H1 (cell line): ENCODE measurements at regions not wholly inside any gene's neighbourhood (a gene's known extent, or its start where the extent isn't known, plus 50 kb on each side); places are given as distances from the start of the nearest gene placed in this dataset.

Source experiments
- BACH1 ChIP-seq: IDR thresholded peaks from 2 replicates; pipeline ENCODE4 v1.6.1; 2012; ENCODE audit warnings: low read length, improper control_type of control experiment
- CBX8 ChIP-seq: fragments of 300-800, 300-1000 bp; sonication (generic); IDR thresholded peaks from 2 replicates; pipeline ENCODE4 v1.7.1; 2016; ENCODE audit warnings: low read depth, low read length, borderline replicate concordance
- CTBP2 ChIP-seq: IDR thresholded peaks from 2 replicates; pipeline ENCODE4 v1.7.0; 2011; ENCODE audit warnings: borderline replicate concordance, mild to moderate bottlenecking, moderate library complexity, mixed read lengths, low read length; ENCODE audit not compliant: insufficient read depth, insufficient read length

DNA sequence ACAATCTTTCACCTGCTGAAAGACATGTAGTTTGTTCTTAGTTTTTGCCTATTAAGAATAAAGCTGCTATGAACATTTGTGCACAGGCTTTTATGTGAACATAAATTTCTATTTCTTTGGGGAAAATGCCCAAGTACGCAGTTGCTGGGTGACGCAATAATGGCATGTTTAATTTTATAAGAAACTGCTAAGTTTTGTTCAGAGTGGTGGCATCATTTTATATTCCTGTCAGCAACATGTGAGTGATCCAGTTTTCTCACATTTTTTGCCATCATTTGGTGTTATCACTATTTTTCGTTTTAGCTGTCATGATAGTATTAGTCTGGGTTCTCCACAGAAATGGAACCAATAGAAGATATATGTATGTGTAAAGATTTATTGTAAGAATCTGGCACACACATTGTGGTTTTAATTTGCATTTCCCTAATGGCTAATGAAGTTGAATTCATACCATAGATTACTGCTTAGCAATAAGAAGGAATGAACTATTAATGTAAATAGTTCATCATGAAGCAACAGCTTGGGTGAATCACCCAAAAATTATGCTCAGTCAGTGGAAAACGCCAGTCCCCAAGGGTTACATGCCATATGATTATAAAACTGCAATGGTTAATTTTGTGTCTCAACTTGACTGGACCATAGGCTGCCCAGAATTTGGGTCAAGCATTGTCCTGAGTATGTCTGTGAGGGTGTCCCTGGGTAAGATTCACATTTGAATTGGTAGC lies 358.6 kb downstream of the MSX2 start (continued):
- TF ChIP-seq BACH1, result no peak
- no peak for TF ChIP-seq CBX8
- no peak for TF ChIP-seq CTBP2
- TF ChIP-seq, all 59 proteins: peak for 0
